ENCODE measurements at regions not wholly inside any gene's neighbourhood (a gene's known extent, or its start where the extent isn't known, plus 50 kb on each side); places are given as distances from the start of the nearest gene placed in this dataset.

DNA sequence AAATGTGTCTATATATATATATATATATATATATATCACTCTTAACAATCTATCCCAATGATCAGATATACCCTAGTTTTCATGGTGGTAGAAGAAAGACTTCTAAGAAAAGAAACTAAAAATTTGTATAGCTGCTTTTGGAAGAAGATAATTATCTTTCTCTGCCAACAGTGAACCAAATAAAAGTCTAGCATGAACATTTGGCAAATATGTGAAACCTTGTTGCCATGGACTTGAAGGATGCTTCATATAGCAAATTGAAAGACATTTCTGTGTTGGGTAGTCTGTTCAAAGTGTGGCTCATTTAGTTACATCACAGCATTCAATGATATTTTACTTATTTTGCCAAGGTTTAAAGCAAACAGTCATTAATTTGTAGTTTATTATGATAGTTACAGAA is 219.9 kb upstream of the NECTIN3 start:
- H3K36me3 ChIP-seq, result no peaks in the 10 kb centered on the region
- no peak overlapping the region for H3K27ac ChIP-seq
- TF ChIP-seq, protein P1, sequence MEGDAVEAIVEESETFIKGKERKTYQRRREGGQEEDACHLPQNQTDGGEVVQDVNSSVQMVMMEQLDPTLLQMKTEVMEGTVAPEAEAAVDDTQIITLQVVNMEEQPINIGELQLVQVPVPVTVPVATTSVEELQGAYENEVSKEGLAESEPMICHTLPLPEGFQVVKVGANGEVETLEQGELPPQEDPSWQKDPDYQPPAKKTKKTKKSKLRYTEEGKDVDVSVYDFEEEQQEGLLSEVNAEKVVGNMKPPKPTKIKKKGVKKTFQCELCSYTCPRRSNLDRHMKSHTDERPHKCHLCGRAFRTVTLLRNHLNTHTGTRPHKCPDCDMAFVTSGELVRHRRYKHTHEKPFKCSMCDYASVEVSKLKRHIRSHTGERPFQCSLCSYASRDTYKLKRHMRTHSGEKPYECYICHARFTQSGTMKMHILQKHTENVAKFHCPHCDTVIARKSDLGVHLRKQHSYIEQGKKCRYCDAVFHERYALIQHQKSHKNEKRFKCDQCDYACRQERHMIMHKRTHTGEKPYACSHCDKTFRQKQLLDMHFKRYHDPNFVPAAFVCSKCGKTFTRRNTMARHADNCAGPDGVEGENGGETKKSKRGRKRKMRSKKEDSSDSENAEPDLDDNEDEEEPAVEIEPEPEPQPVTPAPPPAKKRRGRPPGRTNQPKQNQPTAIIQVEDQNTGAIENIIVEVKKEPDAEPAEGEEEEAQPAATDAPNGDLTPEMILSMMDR (IDR thresholded peaks at IDR 0.05), result no peak
- DNase-seq (ENCODE audit: low spot score in 2 of 2), result no peak
- H3K4me3 ChIP-seq, result no peak overlapping the region
- H3K27me3 ChIP-seq, result no peaks in the 10 kb centered on the region
- H3K9me3 ChIP-seq, result no peaks in the 10 kb centered on the region
- H3K4me1 ChIP-seq, result no peaks in the 10 kb centered on the region
- intact Hi-C loops (cut with DNase I), result no loop called here

DNA sequence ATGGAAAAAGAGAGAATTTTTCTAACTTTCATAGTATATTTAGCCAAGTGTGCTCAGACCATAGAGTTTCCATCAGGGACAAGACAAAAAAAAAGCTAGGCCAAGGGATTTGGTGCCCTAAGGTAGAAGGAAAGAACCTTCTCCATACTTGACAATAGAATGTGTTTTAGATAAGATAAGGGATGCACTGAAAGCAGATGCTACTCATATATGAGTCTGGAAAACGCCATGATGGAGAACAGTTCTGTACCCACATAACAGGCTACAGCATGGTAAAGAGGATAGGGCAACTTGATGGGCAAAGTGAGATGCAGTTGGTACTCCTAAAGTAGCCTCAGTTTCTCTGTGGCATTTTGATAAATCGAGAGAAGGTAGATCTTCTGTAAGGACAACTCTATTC is 216.4 kb upstream of the NECTIN3 start:
- H3K4me1 ChIP-seq, result no peaks in the 10 kb centered on the region
- TF ChIP-seq, protein P1 (IDR thresholded peaks at IDR 0.05), result no peak
- H3K9me3 ChIP-seq, result no peaks in the 10 kb centered on the region
- DNase-seq (ENCODE audit: low spot score in 2 of 2), result no peak
- H3K36me3 ChIP-seq, result no peaks in the 10 kb centered on the region
- intact Hi-C loops (cut with DNase I), result no loop called here
- no peak overlapping the region for H3K27ac ChIP-seq
- H3K4me3 ChIP-seq, result no peak overlapping the region
- H3K27me3 ChIP-seq, result no peaks in the 10 kb centered on the region

DNA sequence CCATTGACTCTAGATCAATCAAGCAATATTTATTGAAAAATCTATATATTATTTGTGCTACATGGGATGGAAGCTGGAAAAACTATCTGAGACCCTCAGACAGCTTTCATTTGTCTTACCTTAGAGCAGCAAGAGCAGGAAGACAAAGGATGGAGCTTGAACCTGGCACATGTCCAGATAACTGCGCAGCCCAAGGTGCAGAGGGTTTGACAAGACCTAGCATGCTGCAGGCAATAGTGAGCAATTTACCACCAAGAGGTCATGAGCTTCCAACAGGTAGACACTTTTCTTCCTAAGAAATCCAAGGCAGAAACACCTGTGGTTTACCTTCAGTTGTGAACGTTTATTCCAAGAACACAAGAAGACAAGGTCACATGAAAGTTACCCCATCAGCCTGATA is 214.7 kb upstream of the NECTIN3 start:
- Histone ChIP-seq H3K36me3 (no peaks in the 10 kb centered on the region), H3K27ac (no peak overlapping the region), H3K4me3 (no peak overlapping the region), H3K27me3 (no peaks in the 10 kb centered on the region), H3K4me1 (no peaks in the 10 kb centered on the region), H3K9me3 (no peaks in the 10 kb centered on the region)
- DNase-seq (ENCODE audit: low spot score in 2 of 2), result no peak
- intact Hi-C loops (cut with DNase I), result no loop called here
- TF ChIP-seq, protein P1 (IDR thresholded peaks at IDR 0.05), result no peak

DNA sequence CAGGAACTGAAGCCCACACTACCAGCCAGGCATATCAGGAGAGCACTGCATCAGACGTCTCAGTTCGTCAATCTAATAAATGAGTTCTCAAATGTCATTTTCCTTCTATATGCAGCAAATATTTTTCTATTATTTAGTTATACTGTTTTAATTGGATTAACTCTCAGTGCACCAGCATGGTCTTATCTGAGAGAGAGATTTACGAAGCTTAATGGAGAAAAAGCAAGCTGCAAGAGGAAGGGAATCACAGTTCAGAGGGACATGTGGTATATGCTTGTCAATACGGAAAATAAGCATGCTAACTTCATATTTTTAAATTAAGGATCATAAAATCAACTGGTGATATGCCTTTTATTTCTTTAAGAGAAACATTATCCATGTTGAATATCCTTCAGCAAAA is 213.1 kb upstream of the NECTIN3 start:
- DNase-seq (ENCODE audit: low spot score in 2 of 2), result no peak
- Histone ChIP-seq H3K9me3 (no peaks in the 10 kb centered on the region), H3K4me1 (no peaks in the 10 kb centered on the region), H3K36me3 (no peaks in the 10 kb centered on the region), H3K27ac (no peak overlapping the region), H3K4me3 (no peak overlapping the region), H3K27me3 (no peaks in the 10 kb centered on the region)
- intact Hi-C loops (cut with DNase I), result no loop called here
- TF ChIP-seq, protein P1 (IDR thresholded peaks at IDR 0.05), result no peak

DNA sequence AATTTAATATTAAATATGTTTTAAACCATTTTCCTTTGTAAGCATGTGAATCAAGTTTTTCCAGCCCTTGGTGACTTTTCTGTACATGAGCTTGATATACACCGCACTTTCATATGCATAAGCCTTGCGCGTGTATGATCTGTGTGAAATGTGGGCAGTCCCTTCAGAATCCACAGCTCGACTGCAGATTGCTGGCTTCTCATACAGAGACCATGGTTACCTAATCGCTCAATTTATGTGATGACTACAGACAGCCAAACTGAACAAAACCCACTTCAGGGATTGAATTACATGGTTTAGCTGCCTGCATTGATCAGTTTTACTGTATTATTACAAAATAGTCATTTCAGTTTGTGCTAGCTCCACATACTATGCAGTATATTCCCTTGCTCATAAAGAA is 212.3 kb upstream of the NECTIN3 start:
- TF ChIP-seq, protein P1 (IDR thresholded peaks at IDR 0.05), result no peak
- no peaks in the 10 kb centered on the region for H3K36me3 ChIP-seq
- H3K9me3 ChIP-seq, result no peaks in the 10 kb centered on the region
- no peaks in the 10 kb centered on the region for H3K4me1 ChIP-seq
- H3K4me3 ChIP-seq, result no peak overlapping the region
- H3K27me3 ChIP-seq, result no peaks in the 10 kb centered on the region
- intact Hi-C loops (cut with DNase I), result no loop called here
- H3K27ac ChIP-seq, result no peak overlapping the region
- DNase-seq (ENCODE audit: low spot score in 2 of 2), result no peak

DNA sequence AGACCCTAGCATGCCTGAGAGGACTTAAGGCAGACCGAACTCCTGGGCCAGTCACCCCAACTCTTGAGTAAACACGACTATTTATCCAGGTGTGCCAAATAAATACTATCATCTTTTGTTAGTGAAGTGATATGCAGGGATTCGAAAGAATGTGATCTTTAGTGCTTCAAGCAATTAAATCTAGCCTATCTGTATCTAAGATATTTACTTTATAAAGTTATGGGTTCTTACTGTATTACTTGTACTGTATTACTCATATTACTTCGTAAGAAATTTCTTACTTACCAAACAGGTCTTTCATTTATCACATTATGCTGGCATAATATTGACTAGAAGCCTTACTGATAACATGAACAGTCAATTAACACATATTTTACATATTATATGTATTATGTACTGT is 211.6 kb upstream of the NECTIN3 start:
- TF ChIP-seq, protein P1 (IDR thresholded peaks at IDR 0.05), result no peak

More for the DNA sequence above, 211.6 kb upstream of the NECTIN3 start:
- intact Hi-C loops (cut with DNase I), result no loop called here
- Histone ChIP-seq H3K27me3 (no peaks in the 10 kb centered on the region), H3K4me3 (no peak overlapping the region), H3K9me3 (no peaks in the 10 kb centered on the region), H3K4me1 (no peaks in the 10 kb centered on the region), H3K36me3 (no peaks in the 10 kb centered on the region), H3K27ac (no peak overlapping the region)
- no peak for DNase-seq (ENCODE audit: low spot score in 2 of 2)
